Omental fat pad (tissue), 3 donors: ENCODE measurements at regions not wholly inside any gene's neighbourhood (a gene's known extent, or its start where the extent isn't known, plus 50 kb on each side); places are given as distances from the start of the nearest gene placed in this dataset.

Experiments
- ATAC-seq: fragments of 150-250 bp; one replicate; pipeline ENCODE4 v1.9.1; 2016; ENCODE audit warnings: mild to moderate bottlenecking, moderate library complexity; ENCODE audit not compliant: low FRiP score
- DNase-seq: peaks from one replicate; pipeline ENCODE4 v3.0.0-alpha.2; 2019; ENCODE audit warnings: low spot score
- CTCF ChIP-seq, 3 donors: fragments of 450-650 bp; IDR thresholded peaks; one replicate each; pipeline ENCODE4 v1.5.1; 2016 to 2017; ENCODE audit warnings: antibody characterized with exemption in 3 of 3, mild to moderate bottlenecking in 3 of 3, moderate library complexity in 2 of 3

GRCh38 chr13:86446311-86446710 is 647.1 kb upstream of the SLITRK6 start:
- no peak for ATAC-seq
- TF ChIP-seq CTCF (IDR thresholded peaks at IDR 0.05) = no peak
- DNase-seq = no peak

- ATAC-seq = no peak
- DNase-seq = no peak
- TF ChIP-seq CTCF (IDR thresholded peaks at IDR 0.05) = no peak
Measured at GRCh38 chr13:86447479-86447878, 648.3 kb upstream of the SLITRK6 start.

- DNase-seq = no peak
- ATAC-seq = no peak
- TF ChIP-seq CTCF (IDR thresholded peaks at IDR 0.05) = no peak
Measured at GRCh38 chr13:86462011-86462410, 662.8 kb upstream of the SLITRK6 start.

- ATAC-seq = no peak
- no peak for TF ChIP-seq CTCF (IDR thresholded peaks at IDR 0.05)
- DNase-seq = no peak
Measured at GRCh38 chr13:86464193-86464592, 665.0 kb upstream of the SLITRK6 start.

GRCh38 chr13:86474971-86475370 is 675.8 kb upstream of the SLITRK6 start:
- ATAC-seq = no peak
- no peak for TF ChIP-seq CTCF (IDR thresholded peaks at IDR 0.05)

GRCh38 chr13:86476656-86477055 is 677.4 kb upstream of the SLITRK6 start:
- ATAC-seq (no peak), DNase-seq (no peak)

More at GRCh38 chr13:86474971-86475370, 675.8 kb upstream of the SLITRK6 start:
- no peak for DNase-seq

More at GRCh38 chr13:86476656-86477055, 677.4 kb upstream of the SLITRK6 start:
- no peak for TF ChIP-seq CTCF (IDR thresholded peaks at IDR 0.05)
